ENCODE measurements at regions not wholly inside any gene's neighbourhood (a gene's known extent, or its start where the extent isn't known, plus 50 kb on each side); places are given as distances from the start of the nearest gene placed in this dataset.
"Not testable (repeated sequence)": the region's sequence is repeated elsewhere in the genome, so short reads cannot be mapped to it uniquely, and the experiment has no call there.

DNA sequence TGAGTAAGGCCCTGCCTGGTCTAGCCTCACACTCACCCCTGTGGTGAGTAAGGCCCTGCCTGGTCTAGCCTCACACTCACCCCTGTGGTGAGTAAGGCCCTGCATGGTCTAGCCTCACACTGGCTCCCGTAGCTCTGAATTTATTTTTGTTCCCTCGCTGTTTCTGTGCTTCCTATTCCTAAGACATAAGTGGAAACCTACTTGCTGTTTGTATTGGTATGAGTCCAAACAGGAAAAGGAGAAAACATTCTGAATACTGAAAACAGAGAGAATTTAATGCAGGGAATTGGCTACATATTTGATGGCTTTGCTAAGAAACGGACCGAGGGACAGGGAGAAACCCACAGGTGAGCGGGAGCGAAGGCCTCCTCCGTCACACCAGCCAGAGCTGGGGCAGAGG, 267.8 kb downstream of the FOXL1 start:
- H3K9ac ChIP-seq (ENCODE audit: low read depth, low read length), result no peak overlapping the region
- H3K9me3 ChIP-seq (ENCODE audit: control insufficient read depth, insufficient read depth, low read length), result no peaks in the 10 kb centered on the region
- H3K4me1 ChIP-seq (ENCODE audit: insufficient read depth, low read length), result no peaks in the 10 kb centered on the region
- no peaks in the 10 kb centered on the region for H3K36me3 ChIP-seq (ENCODE audit: insufficient read depth, low read length)

DNA sequence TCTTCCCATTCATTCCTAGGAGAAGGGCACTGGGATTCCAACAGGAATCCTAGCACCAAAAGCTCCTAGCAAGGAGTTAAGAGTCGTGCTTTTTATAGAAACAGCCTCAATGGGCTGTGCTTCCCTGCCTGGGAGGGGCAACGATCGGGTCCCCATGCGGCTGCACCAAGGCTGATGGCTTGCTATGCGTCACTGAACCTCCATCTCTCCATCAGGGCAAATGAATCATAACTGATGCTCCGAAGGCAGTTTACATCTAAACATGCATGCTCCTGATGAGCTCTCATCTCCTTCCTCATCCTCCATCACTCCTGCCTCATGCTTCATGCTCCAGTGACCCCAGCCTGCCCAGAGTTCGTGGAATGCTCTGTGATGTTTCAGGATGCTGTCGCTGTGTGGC, 270.5 kb downstream of the FOXL1 start:
- Histone ChIP-seq H3K4me1 (ENCODE audit: insufficient read depth, low read length) (no peaks in the 10 kb centered on the region), H3K9me3 (ENCODE audit: control insufficient read depth, insufficient read depth, low read length) (no peaks in the 10 kb centered on the region), H3K36me3 (ENCODE audit: insufficient read depth, low read length) (no peaks in the 10 kb centered on the region), H3K9ac (ENCODE audit: low read depth, low read length) (no peak overlapping the region)

DNA sequence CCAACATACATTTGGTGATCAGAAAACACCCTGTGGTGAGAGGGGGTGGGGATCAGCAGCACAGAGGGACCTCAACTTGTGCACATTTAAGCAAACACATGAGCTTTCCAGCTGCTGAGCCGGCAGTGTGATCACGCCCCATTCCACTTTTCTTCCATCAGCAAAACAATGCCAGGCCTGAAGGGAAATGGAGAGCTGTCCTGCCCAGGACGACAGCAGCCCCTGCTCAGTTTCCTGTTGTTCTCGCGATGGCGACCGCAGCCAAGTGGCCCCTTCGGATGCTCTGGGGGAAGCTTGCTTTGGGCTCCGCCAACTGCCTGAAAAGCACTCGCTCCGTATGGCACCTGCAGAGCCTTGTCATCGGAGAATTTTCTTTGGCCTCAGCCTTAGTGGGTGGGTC, 272.3 kb downstream of the FOXL1 start:
- H3K9ac ChIP-seq (ENCODE audit: low read depth, low read length), result no peak overlapping the region
- peaks cover 4% of the 10 kb centered on the region for H3K4me1 ChIP-seq (ENCODE audit: insufficient read depth, low read length)
- no peaks in the 10 kb centered on the region for H3K9me3 ChIP-seq (ENCODE audit: control insufficient read depth, insufficient read depth, low read length)

DNA sequence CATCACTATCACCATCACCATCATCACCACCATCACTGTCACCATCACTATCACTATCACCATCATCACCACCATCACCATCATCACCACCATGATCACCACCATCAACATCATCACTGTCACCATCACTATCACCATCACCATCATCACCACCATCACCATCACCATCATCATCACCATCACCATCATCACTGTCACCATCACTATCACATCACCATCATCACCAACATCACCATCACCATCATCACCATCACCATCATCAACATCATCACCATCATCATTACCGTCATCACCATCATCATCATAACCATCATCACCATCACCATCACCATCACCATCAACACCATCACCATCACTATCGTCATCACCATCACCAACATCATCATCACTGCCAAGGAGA, 273.8 kb downstream of the FOXL1 start:
- H3K36me3 ChIP-seq (ENCODE audit: insufficient read depth, low read length), result no peaks in the 10 kb centered on the region
- H3K9me3 ChIP-seq (ENCODE audit: control insufficient read depth, insufficient read depth, low read length), result no peaks in the 10 kb centered on the region
- no peak overlapping the region for H3K9ac ChIP-seq (ENCODE audit: low read depth, low read length)
- H3K4me1 ChIP-seq (ENCODE audit: insufficient read depth, low read length), result peaks cover 4% of the 10 kb centered on the region

More for the DNA sequence above, 272.3 kb downstream of the FOXL1 start:
- no peaks in the 10 kb centered on the region for H3K36me3 ChIP-seq (ENCODE audit: insufficient read depth, low read length)

DNA sequence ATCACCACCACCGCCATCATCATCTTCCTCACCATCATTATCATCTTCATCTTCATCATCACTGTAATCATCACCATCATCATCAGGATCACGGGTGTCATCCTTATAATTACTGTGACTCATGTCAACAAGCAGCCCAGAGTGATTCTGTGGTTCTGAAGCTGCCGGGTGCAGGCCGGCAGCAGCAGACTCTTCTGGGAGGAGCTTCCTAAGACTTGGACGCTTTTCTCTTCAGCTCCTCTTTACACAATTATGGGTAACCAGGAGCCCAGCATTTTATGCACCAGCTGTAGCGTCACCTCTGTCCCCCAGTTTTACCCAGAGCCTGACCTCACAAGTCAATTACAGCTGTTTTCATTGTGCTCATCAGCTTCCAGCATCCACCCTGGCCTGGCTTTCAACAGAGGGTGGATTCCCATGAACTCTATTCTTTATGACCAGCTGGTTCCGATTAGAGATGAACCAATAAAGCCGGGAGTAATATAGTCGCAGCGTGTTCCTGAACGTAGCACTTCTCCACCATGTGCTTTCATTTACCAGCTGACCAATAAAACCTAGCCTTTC, 275.8 kb downstream of the FOXL1 start:
- Histone ChIP-seq H3K9ac (ENCODE audit: low read depth, low read length) (no peak overlapping the region), H3K9me3 (ENCODE audit: control insufficient read depth, insufficient read depth, low read length) (no peaks in the 10 kb centered on the region), H3K36me3 (ENCODE audit: insufficient read depth, low read length) (no peaks in the 10 kb centered on the region), H3K4me1 (ENCODE audit: insufficient read depth, low read length) (peaks cover 4% of the 10 kb centered on the region)

DNA sequence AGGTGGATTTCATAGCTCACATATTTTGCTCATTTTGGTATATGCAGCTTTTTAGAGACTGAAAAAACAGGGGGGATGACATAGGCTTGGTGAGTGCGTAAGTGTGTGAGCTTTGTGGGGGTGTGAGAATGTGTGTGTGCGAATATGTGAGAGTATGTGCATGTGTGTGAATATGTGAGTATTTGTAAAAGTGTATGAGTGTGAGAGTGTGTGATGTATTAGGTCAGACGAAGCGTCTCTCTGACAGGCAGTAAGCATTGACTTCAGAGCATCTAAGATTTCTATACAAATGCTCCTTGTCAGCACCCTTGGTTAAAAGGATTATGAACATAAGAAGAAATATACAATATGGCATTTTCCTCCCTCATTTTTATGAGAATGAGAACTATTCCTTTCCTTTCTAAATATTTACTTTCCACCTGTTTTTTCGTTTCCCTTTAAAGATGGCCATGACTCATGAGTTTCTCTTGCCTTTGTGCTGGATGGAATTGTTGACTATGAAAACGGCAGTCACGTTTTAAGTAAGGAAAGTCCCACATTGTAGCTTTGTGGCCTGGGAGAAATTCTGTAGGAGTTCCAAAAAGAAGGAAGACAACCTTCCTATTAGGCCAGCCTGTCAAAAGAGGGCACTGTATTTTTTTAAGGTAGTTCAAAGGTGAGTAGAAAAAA, 276.4 kb downstream of the FOXL1 start:
- H3K9me3 ChIP-seq (ENCODE audit: control insufficient read depth, insufficient read depth, low read length), result no peaks in the 10 kb centered on the region
- no peaks in the 10 kb centered on the region for H3K36me3 ChIP-seq (ENCODE audit: insufficient read depth, low read length)
- no peak overlapping the region for H3K9ac ChIP-seq (ENCODE audit: low read depth, low read length)
- peaks cover 4% of the 10 kb centered on the region for H3K4me1 ChIP-seq (ENCODE audit: insufficient read depth, low read length)

DNA sequence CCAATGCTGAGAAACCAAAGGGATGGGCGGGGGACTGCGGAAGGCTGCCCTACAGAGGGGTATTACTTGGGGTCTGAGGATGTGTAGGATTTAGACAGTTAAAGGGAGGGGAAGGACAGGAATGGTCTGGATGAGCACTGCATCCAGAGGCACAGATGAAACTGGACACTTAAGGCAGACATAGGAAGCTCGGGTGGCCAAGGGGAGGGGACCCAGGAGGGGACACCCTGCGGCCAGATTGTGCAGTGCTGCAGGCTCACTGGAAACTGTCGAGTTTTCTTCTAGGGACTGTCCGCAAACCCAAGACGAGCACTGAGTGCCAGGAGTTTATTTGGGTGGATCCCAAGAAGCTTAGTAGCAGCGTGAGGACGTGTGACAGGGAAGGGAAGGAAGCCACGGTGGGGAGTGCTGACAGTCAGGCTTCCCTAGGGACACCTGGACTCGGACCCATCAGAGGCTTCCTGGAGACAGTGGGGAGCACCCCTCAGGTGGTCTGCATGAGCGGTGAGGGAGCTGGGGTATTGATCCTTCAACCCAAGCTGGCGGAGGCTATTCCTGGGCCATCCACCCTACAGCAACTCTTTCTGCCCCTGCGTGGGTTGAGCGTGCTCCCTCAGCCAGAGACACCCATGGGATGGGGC, 278.7 kb downstream of the FOXL1 start:
- Histone ChIP-seq H3K9me3 (ENCODE audit: control insufficient read depth, insufficient read depth, low read length) (no peaks in the 10 kb centered on the region), H3K36me3 (ENCODE audit: insufficient read depth, low read length) (no peaks in the 10 kb centered on the region), H3K4me1 (ENCODE audit: insufficient read depth, low read length) (peaks cover 4% of the 10 kb centered on the region), H3K9ac (ENCODE audit: low read depth, low read length) (no peak overlapping the region)

DNA sequence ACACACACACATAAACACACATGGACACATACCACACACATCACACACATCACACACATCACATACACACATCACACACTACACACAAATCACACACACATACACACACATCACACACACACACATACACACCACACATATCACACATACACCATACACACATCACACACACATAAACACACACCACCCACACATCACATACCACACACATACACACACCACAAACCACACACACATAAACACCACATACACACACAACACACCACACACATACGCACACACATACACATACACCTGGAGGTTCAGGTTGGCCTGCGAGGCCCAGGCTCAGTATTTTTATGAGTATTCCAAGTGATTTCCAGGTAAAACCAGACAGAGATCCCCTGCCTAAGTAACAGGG, 279.5 kb downstream of the FOXL1 start:
- no peaks in the 10 kb centered on the region for H3K9me3 ChIP-seq (ENCODE audit: control insufficient read depth, insufficient read depth, low read length)
- peaks cover 4% of the 10 kb centered on the region for H3K4me1 ChIP-seq (ENCODE audit: insufficient read depth, low read length)
- no peak overlapping the region for H3K9ac ChIP-seq (ENCODE audit: low read depth, low read length)
- no peaks in the 10 kb centered on the region for H3K36me3 ChIP-seq (ENCODE audit: insufficient read depth, low read length)

DNA sequence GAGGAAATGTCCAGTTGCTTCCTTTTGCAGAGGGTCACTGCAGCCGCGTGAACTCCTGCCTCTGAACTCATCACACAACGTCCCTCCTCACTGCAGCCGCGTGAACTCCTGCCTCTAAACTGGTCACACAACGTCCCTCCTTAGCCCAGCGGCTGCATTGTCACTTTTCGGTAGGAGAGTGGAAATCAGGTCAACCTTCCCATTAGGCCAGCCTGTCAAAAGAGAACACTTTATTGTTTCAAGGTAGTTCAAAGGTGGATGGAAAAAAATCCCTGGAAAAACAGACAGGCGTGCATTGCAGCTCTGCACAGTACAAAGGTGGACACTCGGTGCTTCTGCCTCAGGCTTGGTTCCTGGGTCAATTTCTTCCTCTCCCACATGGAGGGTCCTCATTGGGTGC, 280.2 kb downstream of the FOXL1 start:
- Histone ChIP-seq H3K9me3 (ENCODE audit: control insufficient read depth, insufficient read depth, low read length) (no peaks in the 10 kb centered on the region), H3K4me1 (ENCODE audit: insufficient read depth, low read length) (peaks cover 4% of the 10 kb centered on the region), H3K36me3 (ENCODE audit: insufficient read depth, low read length) (no peaks in the 10 kb centered on the region), H3K9ac (ENCODE audit: low read depth, low read length) (no peak overlapping the region)

DNA sequence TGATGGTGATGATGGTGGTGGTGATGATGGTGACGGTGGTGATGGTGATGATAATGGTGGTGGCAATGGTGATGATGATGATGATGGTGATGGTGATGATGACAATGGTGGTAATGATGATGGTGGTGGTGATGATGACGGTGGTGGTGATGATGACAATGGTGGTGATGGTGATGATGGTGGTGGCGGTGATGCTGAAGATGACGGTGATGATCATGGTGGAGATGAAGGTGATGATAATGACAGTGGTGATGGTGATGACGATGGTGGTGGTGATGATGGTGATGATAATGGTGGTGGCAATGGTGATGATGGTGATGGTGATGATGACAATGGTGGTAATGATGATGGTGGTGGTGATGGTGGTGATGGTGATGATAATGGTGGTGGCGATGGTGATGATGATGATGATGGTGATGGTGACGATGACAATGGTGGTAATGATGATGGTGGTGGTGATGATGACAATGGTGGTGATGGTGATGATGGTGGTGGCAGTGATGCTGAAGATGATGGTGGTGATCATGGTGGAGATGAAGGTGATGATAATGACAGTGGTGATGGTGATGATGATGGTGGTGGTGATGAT, 283.0 kb downstream of the FOXL1 start:
- H3K9me3 ChIP-seq (ENCODE audit: control insufficient read depth, insufficient read depth, low read length); H3K4me1 ChIP-seq (ENCODE audit: insufficient read depth, low read length); H3K36me3 ChIP-seq (ENCODE audit: insufficient read depth, low read length); H3K9ac ChIP-seq (ENCODE audit: low read depth, low read length): not testable (repeated sequence)

DNA sequence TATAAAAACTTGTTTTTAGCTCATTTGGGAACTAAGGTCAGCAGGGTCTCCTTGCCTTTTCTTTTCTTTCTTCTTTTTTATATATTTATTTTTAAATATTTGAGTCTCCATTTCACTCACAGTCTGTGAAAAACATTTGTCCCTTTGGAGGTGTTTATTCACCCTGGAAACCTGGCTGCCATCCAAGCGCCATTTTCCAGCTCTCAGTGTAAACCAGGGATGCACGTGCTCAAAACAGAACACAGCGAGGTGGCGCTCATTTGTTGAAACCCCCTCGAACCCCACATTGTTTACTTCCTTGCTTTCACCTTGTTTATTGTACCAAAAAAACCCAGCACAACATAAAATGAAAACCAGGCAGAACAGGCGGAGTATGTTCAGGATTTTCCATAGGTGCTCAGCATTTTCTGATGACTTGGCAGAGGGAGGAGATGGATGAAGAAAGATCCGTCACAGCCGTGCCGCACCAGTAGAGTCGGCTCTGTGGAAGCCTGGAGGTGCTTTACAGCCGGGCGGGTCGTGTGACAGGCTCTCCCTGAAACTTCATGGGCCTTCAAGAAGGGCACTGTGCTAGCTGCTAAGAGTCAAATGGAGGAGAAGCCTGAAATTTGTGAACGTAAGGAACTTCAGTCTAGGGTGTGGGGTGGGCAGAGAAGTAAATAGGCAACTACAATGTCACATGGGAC, 284.4 kb downstream of the FOXL1 start:
- no peaks in the 10 kb centered on the region for H3K4me1 ChIP-seq (ENCODE audit: insufficient read depth, low read length)
- no peaks in the 10 kb centered on the region for H3K36me3 ChIP-seq (ENCODE audit: insufficient read depth, low read length)
- no peaks in the 10 kb centered on the region for H3K9me3 ChIP-seq (ENCODE audit: control insufficient read depth, insufficient read depth, low read length)
- no peak overlapping the region for H3K9ac ChIP-seq (ENCODE audit: low read depth, low read length)

DNA sequence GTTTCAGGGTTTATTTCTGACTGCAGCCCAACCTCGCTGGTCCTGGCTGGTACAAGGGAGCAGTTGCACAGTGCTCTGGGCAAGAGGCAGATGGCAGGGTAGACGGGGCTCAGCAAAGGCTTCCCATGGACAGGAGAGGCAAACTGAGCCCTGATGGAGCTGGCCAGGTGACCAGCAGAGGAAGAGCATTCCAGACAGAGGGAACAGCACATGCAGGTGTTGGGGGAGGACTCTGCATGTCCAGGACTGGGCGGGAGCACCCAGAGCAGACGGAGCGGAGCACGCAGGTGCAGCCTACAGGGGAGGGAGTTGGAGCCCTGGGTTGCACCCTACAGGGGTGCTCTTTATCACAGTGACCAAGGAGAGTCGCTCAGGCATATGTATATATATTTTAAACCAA, 285.3 kb downstream of the FOXL1 start:
- no peaks in the 10 kb centered on the region for H3K36me3 ChIP-seq (ENCODE audit: insufficient read depth, low read length)
- H3K4me1 ChIP-seq (ENCODE audit: insufficient read depth, low read length), result no peaks in the 10 kb centered on the region
- H3K9ac ChIP-seq (ENCODE audit: low read depth, low read length), result no peak overlapping the region
- no peaks in the 10 kb centered on the region for H3K9me3 ChIP-seq (ENCODE audit: control insufficient read depth, insufficient read depth, low read length)

DNA sequence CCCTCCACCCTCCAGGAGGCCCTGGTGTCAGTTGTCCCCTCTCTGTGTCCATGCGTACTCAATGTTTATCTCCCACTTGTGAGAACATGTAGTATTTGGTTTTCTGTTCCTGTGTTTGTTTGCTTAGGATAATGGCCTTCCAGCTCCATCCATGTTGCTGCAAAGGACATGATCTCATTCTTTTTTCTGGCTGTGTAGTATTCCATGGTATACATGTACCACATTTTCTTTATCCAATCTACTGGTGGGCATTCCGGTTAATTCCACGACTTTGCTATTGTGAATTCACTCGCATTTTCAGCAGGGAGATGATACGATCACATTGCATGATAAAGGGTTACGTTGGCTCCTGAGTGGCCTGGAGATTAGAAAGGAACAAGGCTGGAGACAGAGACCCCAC, 286.2 kb downstream of the FOXL1 start:
- Histone ChIP-seq H3K9me3 (ENCODE audit: control insufficient read depth, insufficient read depth, low read length) (no peaks in the 10 kb centered on the region), H3K36me3 (ENCODE audit: insufficient read depth, low read length) (no peaks in the 10 kb centered on the region)

DNA sequence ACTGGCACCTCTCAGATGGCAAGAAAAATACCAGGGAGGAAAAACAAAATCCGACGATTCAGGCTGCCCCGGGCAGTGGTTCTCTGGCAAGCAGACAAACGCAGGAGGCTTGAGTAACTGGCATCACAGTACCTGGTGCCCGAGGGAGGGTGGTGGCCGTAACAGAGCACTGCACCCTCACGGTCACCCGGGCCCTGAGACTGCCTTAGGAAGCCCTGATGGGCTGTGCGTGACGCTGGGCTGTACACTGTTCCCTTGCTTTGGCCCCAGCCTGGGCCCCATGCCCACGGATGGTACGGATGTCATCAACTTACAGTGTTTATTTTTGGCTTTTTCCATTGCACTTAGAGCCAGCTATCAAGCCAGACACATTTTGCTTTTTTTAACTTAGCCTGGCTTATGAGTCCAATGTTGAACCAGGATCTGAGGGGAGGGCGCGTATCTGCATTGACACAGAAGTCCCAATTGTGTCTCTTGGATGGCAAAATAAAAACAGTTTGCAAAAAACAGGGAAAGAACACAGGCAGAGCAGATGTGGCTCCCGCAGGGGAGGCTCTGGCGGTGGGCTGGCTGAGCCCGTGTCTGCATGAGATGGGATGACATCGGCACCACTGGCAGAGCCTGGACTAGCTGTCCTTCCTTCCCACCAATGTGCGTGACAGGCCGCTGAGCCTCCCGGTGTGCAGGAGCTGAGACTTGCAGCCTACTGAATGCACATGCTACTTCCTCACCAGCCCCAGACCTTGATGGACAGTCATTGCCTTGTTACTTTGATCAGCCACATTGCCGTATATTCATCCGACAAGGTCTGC, 287.7 kb downstream of the FOXL1 start:
- Histone ChIP-seq H3K4me1 (ENCODE audit: insufficient read depth, low read length) (no peaks in the 10 kb centered on the region), H3K9me3 (ENCODE audit: control insufficient read depth, insufficient read depth, low read length) (no peaks in the 10 kb centered on the region), H3K9ac (ENCODE audit: low read depth, low read length) (no peak overlapping the region), H3K36me3 (ENCODE audit: insufficient read depth, low read length) (no peaks in the 10 kb centered on the region)

More for the DNA sequence above, 286.2 kb downstream of the FOXL1 start:
- no peak overlapping the region for H3K9ac ChIP-seq (ENCODE audit: low read depth, low read length)
- no peaks in the 10 kb centered on the region for H3K4me1 ChIP-seq (ENCODE audit: insufficient read depth, low read length)
